ENCODE measurements at regions not wholly inside any gene's neighbourhood (a gene's known extent, or its start where the extent isn't known, plus 50 kb on each side); places are given as distances from the start of the nearest gene placed in this dataset.

DNA sequence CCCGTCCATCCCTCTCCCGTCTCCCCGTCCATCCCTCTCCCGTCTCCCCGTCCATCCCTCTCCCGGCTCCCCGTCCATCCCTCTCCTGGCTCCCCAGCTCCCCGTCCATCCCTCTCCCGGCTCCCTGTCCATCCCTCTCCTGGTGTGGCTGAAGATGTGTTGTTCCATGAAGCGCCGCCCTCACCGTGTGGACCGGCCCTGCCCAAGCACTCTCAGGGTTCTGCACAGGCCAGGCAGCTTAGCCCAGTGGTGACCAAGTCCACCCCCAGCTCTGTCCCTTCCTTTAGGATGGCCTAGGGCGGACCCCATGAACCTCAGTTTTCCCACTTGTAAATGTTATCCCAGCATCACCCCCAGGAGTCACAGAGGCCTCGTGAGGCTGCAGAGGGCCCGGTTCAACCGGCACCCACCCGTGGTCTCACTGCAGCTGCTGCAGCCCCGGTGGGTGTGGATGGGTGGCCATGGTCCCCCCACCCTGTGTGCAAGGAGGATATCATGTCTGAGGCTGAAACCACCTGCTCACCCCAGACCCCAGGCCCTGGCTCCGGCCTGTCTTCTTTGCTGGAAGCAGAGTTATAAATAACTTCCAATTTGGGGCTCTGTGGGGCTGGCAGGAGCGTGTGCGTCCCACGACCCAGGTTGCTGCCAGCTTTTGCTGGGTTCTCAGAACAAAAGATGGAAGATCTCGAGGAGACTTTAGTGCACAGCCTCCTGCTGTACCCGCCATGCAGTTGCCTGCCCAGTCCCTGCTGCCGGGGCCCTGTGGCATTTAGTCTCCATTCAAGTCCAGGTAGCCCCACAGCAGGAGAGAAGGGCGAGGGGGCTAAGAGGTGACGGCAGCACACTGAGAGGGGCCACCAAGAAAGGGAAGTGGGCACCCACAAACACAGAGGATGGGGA, 1147.8 kb downstream of the BRD1 start:
- DNase-seq = no peak

DNA sequence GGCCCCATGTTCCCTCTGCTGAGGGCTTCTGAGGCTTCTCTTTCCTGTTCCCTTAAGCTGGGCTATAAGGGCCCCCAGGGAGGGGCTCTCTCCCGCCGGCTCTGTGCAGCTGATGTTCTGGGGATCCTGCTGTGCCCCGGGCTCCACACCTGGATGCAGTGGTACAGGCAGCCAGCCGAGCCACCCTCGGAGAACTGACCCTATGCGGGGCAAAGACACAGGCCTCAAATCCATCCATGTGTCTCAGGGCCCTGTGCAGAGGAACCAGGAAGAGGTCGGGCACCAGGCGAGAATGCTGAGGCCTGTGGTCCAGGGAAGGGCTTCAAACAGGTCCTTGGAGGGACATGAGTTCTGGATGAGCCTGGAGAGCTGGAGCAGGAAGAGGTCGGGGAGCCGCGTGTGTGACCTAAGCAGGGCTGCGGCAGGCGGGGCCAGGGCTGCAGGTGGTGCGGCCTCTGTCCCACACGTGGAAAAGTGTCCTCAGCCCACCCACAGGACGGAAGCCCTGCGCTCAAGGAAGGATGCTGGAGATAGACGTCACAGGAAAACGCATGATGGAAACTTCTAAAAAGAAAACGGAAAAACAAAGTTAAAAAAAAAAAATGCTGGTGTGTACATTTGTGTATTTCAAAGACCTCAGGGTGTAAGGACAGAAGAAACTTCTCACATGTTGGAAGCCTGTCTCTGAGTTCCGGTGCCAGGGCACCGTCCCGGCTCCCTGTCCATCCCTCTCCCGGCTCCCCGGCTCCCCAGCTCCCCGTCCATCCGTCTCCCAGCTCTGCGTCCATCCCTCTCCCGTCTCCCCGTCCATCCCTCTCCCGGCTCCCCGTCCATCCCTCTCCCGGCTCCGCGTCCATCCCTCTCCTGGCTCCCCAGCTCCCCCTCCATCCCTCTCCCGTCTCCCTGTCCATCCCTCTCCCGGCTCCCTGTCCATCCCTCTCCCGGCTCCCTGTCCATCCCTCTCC, 1149.2 kb downstream of the BRD1 start:
- no peak for DNase-seq

DNA sequence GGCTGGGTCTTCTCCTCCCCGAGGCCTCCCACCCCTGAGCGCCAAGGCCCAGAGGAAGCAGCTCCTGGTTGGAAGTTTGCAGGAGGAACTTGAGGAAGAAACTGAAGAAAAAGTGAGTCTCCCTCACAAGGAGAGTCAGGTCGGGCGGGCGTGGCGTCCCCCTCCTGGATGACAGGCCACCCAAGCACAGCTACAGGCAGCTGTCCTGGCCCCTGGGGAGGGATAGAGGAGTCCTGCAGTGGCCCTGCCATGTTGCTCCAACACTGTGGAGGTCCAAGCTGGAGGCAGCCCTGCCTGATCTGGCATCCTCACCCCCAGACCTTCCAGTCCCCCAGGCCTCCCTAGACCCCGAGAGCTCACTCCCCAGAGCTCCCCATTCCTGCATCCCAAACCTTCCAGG, 1150.1 kb downstream of the BRD1 start:
- DNase-seq = no peak

DNA sequence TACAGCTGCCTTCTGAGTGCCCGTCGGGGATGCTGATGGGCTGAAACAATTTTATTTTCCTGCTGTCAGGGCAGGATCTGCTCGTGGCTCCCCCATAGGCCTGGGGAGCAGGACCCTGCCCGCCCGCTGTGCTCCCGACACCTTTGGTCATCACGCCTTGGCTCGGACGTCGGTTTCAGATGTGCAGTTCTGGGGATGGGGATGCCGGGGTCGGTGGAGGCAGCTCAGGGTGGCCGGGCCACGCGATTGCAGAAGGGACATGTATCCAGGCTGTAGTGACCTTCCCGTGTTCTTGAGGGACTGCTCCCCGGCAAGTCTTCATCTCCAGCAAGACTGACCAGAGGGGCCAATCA, 1150.5 kb downstream of the BRD1 start:
- no peak for DNase-seq

DNA sequence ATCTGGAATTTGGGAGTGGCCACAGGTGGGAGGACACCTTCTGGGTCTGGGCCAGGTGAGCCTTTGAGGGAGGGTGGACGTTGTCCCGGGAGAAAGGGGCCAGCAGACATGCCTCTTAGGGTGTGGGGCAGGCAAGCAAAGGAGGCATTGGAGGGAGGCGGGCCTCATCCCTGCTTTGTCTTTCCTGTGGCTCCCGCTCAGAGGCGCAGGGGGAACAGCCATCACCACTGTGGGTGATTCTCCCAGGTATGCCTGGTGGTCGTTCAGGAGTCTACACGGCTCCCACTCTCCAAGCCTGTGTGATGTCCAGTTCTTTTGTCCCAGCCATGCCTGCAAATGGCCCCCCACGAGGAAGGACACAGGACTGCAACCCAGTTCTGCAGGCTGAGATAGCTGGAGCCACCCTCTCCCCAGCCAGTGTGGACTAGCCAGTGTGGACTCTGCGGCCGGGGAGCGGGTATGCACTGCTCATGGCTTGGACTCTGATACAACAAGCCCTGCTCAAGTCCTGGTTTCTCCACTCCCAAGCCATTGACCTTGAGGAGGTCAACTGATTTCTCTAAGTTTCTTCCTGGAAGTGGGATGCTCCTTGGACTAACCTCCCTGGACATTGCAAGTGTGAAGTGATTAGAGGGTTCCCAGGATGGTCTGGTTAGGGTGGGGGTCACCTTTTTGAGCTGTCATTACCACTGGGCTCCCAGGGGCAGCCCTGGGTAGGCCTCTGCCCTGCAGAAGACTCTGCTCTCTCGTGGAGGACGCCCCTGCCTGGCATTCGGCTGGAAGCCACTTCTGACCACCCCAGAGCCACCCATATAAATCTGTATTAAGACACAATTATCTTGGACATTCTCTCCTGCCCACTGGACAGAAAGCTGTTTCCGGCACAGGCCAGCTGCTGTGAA, 1151.2 kb downstream of the BRD1 start:
- no peak for DNase-seq

DNA sequence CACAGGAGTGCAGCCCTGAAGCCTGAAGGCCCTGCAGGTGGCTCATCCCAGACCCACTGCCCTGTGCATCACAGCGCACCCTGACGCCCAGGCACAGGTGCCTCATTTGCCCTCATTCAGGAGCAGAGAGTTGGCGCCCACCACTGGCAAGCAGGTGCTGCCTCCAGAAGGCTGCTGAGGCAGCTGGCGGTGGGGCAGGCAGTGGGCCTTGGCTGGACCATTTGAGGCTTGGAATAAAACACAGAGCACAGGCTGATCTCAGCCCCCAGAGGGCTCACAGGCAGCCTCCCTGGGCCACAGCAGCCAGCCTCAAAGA, 1151.9 kb downstream of the BRD1 start:
- DNase-seq = no peak

DNA sequence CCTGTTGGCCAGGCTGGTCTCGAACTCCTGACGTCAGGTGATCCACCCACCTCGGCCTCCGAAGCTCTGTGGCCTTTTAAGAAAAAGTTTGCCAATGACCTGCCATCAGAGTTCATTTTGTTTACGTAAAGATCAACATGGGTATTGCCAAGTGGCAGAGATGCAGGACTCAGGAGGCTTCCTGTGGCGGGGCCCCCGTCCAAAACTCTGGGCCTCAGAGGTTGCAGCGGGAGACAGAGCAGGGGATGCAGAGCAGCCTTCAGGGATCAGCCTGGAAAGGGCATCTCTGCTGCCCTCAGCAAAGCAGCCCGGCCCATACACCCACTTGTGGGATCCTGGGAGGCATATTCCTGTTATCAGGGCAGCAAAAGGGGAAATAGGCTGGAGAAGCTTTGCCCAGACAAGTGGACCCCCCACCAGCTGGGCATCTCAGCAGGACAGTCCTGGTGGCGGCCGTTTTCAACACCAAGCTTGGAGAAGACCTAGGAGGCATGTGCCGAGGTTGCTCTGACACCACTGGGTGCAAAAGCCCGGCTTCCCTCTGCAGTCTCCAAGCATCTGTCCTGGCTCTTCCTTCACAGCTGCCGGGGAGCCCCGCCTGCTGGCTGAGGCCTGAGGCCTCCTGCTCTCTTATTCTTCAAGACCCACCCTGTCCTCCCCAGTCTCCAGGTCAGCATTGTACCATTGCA, 1152.4 kb downstream of the BRD1 start:
- no peak for DNase-seq

DNA sequence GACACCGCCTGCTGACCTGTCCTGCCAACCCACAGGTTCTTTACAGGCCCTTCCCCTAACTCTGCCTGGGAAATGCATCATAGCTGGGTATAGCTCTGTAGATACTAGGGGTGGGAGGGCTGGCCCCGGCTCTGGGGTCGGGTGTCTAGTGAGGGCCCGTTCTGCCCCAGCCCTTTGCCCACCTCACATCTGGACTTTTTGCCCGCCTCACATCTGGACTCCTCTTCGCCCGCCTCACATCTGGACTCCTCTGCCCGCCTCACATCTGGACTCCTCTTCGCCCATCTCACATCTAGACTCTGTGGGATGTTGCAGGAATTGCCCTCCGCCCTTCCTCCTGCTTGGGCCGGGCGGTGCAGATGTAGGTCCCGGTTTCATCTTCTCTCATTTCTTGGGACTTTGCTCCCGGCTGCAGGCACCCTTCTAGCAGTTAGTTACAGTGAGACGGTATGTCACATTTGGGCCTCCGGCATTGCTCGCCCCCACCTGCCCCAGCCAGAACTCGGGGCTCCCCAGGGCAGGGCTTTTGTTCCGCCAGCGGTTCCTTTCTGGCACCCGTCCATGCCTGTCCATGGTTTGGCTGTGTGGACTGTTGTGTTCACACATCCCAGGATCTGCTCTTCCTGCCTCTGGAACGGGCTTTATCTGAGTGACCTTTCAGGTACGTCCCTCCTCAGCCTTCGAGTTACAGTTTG, 1153.7 kb downstream of the BRD1 start:
- no peak for DNase-seq

DNA sequence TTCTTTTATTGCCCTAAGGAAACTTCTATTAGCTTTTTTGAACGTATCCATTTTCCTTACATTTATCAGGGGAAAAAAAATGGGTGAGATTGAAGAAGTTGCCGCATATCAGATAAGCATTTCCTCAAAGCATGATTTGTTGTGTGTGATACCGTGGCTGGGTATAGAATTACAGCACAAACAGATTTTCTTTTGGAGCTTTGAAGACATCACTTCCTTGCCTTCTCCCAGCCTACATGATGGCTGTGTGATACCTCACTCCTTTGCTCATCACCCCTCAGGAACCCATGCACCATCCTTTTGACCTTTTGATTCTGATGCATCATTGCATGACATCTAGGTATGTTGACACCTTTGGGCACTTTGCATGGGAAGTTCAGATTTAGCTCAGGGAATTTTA, 1155.3 kb downstream of the BRD1 start:
- DNase-seq = no peak

DNA sequence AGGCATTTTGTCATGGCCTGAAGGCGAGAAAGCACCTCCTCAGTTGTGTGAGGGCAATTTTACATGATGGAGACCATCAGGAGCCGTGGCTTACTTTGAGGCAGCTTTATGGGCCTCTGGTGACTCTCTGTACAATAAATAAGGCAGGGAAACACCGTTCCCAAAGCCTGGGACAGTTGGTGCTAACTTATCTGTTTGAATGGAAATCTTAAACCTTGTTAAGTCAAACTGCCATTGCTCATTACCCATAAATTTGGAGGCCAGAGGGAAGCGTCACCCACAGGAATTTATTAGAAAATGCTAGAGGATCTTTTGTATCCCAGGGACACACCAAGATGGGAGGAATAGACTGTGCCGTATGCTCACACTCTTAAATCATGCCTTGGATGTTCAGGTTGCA, 1156.9 kb downstream of the BRD1 start:
- DNase-seq = no peak

DNA sequence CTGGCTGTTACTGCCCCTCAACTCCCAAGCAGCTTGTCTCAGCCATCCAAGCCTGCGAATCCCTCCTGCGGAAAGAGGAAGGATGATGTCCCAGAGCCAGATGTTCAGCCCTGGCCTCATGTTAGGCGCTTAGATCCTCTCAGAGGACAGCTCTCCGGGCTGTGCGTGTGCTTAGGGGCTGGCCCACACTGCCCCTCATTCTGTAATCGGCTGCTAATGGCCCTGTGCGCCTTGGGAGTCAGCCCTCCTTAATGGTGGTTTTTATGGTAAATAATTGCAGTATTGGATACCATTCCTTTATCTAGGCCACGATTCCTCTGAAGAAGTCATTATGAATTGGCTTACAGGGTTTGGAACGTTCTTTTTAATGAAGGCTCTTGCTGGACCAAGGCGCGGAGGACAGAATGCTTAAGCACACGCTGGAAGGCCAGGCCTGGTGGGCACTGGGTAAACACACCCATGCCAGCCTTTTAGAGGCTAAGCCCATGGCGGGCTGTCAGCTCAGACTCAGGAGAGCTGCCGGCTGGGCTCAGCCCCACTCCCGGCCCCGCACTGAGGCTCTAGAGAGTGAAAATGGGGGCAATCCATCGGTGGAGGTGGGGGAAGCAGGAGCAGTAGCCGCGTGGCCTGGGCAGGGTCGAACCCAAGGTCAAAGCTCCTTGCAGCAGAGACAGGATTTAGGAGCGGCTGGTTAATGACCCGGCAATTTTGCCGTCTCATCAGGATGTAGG, 1157.5 kb downstream of the BRD1 start:
- DNase-seq = no peak

DNA sequence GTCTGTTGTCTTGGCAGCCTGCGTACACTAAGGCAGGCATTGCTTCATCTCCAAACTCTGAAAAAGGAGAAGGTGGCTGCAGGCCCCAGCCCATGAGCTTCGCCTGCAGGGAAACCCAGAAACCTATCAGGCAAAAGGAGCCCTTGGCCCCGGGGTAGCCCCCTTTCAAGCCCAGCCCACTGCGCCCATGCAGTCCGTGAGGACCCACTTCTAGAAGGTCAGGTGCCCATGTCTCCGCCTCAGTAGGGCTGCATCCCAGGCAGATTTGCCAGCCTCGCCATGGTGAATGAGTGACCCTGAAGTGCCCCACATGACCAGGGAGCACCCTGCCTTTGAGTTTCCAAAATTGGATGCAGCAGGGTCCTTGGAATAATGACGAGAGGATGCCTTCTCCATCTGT, 1158.4 kb downstream of the BRD1 start:
- no peak for DNase-seq

DNA sequence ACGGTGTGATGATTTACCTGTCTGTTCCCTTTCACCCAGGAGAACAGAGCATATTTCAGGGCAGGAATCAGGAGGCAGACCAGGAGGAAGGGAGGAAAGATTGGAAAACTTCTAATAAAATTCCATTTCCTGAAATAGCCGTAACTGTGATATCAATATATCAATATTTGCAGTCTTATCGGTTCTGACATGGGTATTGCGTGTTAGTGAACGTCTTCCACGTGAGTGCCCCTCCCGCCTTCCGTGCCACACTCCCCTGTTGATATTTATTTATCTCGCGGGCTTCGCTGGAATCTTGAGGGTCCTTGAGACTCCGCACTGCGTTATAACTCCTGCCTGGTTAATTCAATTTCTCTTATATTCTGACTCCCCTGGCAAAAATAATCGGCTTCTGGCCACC, 1160.4 kb downstream of the BRD1 start:
- no peak for DNase-seq

DNA sequence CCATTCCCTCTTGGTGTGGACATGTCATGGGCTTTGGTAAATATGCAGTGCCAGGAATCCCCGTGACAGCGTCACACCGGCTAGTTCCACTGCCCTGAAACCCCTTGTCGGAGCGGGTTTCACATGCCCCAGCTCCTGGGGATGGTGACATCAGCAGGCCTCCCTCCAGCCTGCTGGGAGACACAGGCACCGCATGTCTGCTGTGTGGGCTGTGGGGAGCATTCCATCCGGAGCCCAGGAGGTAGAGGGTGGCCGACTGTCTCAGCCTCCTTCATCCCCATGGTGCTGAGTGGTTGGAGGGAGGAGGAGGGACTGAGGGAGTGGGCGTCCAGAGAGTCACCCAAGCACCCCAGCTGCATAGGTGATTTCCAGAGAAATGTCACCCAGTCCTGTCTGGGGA, 1161.1 kb downstream of the BRD1 start:
- no peak for DNase-seq

DNA sequence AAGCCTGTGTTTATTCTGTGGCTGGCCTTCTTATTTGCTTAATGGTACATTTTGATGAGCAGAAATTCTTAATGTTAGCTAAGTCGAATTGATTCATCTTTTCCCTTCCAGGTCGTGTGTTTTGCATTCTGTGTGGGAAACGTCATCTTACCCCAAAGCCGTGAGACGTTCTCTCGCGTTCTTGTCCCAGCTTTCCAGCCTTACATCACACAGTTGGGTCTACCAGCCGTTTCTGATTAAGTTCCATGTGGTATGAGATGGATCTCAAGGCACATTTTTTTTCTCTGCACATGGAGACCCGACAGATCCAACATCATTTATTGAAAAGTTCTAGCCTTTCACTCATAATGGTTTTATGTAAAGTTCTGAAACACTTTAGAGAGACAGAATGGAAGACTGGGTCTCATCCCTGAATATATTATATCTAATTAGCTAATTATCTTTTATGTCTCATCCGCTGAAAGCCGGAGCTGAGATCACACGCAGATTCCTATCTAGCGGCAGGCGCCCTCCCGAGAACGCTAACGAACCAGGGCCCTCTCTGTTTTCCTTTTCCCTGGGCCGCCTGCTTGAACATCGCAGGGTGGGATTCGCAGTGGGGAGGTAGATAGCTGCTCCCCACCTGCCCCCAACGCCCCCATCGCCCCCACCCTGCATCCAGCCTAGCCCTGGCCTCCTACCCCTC, 1162.2 kb downstream of the BRD1 start:
- no peak for DNase-seq

DNA sequence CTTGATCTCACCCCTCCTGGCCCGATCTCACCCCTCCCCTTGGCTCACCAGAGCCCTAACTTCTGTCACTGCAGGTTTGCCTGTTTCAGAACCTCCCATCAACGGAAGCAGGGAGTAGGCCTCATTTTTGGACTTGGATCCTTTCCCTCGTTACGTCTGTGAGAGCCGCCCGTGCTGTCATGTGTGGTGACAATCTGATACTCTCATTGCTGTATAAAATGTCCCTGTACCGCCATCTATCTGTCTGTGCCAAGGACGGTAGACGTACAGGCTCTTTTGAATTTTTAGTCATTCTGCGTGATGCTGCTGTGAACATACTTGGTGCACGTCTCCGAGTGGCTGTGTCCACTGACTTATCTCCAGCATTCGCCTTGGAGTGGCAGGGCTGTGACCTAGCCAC, 1163.1 kb downstream of the BRD1 start:
- DNase-seq = no peak

DNA sequence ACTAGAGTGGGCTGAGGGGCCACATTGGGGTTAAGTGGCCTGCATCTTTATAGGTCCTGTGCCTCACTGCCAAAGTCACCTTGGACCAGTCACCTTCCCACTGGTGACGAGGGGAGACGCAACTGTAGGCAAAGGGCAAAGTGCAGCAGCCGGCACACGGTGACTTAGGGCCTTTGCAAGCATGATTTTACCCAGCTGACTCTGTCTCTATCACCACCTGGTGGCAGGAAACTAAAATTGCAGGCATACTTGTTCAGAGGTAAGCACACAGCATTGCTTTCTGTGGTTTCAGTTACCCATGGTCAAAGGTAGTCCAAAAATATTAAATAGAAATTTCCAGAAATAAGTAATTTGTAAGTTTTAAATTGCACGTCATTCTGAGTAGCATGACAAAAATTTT, 1164.4 kb downstream of the BRD1 start:
- no peak for DNase-seq

DNA sequence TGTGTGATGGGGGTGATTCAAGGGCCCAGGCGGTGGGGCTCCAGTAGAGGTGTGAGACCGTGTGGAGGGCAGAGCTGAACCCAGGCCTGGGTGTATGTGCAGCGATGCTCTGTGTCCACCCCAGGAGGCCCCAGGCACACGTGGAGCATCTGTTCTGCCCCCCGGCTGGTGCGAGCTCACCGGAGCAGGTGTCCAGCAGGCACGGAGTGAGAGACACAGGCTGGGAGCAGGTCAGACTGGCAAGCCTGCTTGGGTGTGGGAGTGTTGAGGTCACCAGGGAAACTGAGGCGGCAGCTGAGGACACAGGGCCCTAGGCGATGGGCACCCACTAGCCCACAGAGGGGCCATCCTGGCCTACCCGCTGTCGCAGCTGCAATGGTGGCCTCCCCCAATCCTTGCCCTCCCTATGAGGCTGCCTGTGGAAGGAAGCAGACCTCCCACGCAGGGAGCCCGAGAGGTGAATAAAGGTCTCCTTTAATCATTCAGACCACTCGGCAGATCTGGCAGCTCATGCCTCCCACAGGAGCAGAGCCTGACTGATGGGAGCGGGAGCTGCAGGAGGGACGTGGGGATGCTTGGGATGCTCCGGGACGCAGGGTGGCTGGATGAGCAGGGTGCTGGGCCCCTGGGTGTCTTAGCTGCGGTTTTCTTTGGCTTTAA, 1165.1 kb downstream of the BRD1 start:
- DNase-seq = no peak

DNA sequence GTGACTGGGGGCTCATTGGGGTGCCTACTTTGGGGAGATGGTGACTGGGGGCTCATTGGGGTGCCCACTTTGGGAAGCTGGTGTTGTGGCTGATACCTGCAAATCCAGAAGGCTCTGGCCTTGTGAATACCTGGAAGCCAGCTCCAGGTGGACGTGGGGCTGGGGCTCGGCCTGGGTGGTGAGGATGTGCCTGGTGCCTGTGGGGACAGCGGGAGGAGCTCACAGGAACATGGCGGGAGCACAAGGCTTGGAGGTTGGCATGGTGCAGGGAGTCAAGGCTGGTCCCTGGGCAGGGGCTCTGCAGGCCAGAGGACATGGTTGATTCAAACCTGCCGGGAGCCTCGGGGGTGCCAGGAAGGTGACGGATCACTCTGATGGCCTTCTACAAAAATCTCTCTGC, 1165.7 kb downstream of the BRD1 start:
- DNase-seq = no peak
